ENCODE measurements at regions not wholly inside any gene's neighbourhood (a gene's known extent, or its start where the extent isn't known, plus 50 kb on each side); places are given as distances from the start of the nearest gene placed in this dataset.

GRCh38 chr6:85026021-85026420 lies 261.6 kb upstream of the TBX18 start:
- ChIA-PET POLR2A (no interaction called here), CTCF (interaction anchor here (0.6 to 1.9 kb wide), 2 partner anchors 10 to 12 kb away, joined by 3 to 5 read pairs; no protein-coding TSS in a partner anchor)
- TF ChIP-seq PRDM6 (tag by site-specific recombination; IDR thresholded peaks at IDR 0.05) (no peak), ZNF169 (tag by site-specific recombination; IDR thresholded peaks at IDR 0.05) (no peak), SP2 (tag by site-specific recombination; IDR thresholded peaks at IDR 0.05) (no peak), ZNF549 (tag by site-specific recombination; IDR thresholded peaks at IDR 0.05) (no peak), ZNF350 (tag by site-specific recombination; IDR thresholded peaks at IDR 0.05) (no peak), ZNF704 (tag by site-specific recombination; IDR thresholded peaks at IDR 0.05) (no peak), ZNF610 (tag by site-specific recombination; IDR thresholded peaks at IDR 0.05; ENCODE audit: borderline replicate concordance) (no peak), ZFP3 (tag by site-specific recombination; IDR thresholded peaks at IDR 0.05; ENCODE audit: low read depth) (no peak), ZNF501 (tag by site-specific recombination; IDR thresholded peaks at IDR 0.05) (no peak), ZNF292 (tag by site-specific recombination; IDR thresholded peaks at IDR 0.05; ENCODE audit: borderline replicate concordance, low read depth) (no peak), ZNF645 (tag by site-specific recombination; IDR thresholded peaks at IDR 0.05) (no peak), ZNF792 (tag by site-specific recombination; IDR thresholded peaks at IDR 0.05) (no peak), YY1 (tag by site-specific recombination; IDR thresholded peaks at IDR 0.05) (no peak), KLF8 (tag by site-specific recombination; IDR thresholded peaks at IDR 0.05) (no peak)
- no peaks in the 10 kb centered on the region for H3K36me3 ChIP-seq (ENCODE audit: control insufficient read depth in 2 of 2, insufficient read depth in 1 of 2, low read length in 2 of 2)
- H3K27ac ChIP-seq (ENCODE audit: extremely low read depth, low read depth, low read length): no peak overlapping the region
- H3K9me3 ChIP-seq (ENCODE audit: control insufficient read depth, insufficient read depth, low read depth, low read length): no peaks in the 10 kb centered on the region
- no peak overlapping the region for H3K4me3 ChIP-seq (ENCODE audit: low read depth, low read length)
- H3K4me1 ChIP-seq (ENCODE audit: control insufficient read depth, insufficient read depth, low read length): no peaks in the 10 kb centered on the region

GRCh38 chr6:85023721-85024120 lies 259.3 kb upstream of the TBX18 start:
- H3K4me1 ChIP-seq (ENCODE audit: control insufficient read depth, insufficient read depth, low read length): no peaks in the 10 kb centered on the region
- ChIA-PET CTCF (interaction anchor here (1.9 kb wide), 1 partner anchor 8 kb away, joined by 10 read pairs; no protein-coding TSS in a partner anchor), POLR2A (no interaction called here)
- H3K4me3 ChIP-seq (ENCODE audit: low read depth, low read length): no peak overlapping the region
- H3K36me3 ChIP-seq (ENCODE audit: control insufficient read depth in 2 of 2, insufficient read depth in 1 of 2, low read length in 2 of 2): no peaks in the 10 kb centered on the region
- H3K27ac ChIP-seq (ENCODE audit: extremely low read depth, low read depth, low read length): no peak overlapping the region
- H3K9me3 ChIP-seq (ENCODE audit: control insufficient read depth, insufficient read depth, low read depth, low read length): no peaks in the 10 kb centered on the region
- no peak for TF ChIP-seq ZNF571 (tag by site-specific recombination; IDR thresholded peaks at IDR 0.05)
- no peak for TF ChIP-seq ZSCAN18 (tag by site-specific recombination; IDR thresholded peaks at IDR 0.05)
- TF ChIP-seq ZNF214 (tag by site-specific recombination; IDR thresholded peaks at IDR 0.05; ENCODE audit: borderline replicate concordance): no peak
- TF ChIP-seq MYNN (tag by site-specific recombination; IDR thresholded peaks at IDR 0.05; ENCODE audit: borderline replicate concordance): no peak
- TF ChIP-seq ZNF670 (tag by site-specific recombination; IDR thresholded peaks at IDR 0.05; ENCODE audit: low read depth): no peak
- no peak for TF ChIP-seq ZSCAN5A (tag by site-specific recombination; IDR thresholded peaks at IDR 0.05)
- TF ChIP-seq ZNF624 (tag by site-specific recombination; IDR thresholded peaks at IDR 0.05): no peak
- TF ChIP-seq ZNF24 (tag by site-specific recombination; IDR thresholded peaks at IDR 0.05): no peak
- TF ChIP-seq ZNF610 (tag by site-specific recombination; IDR thresholded peaks at IDR 0.05; ENCODE audit: borderline replicate concordance): no peak
- TF ChIP-seq ZBTB8A (tag by site-specific recombination; IDR thresholded peaks at IDR 0.05): no peak
- TF ChIP-seq ZNF114 (tag by site-specific recombination; IDR thresholded peaks at IDR 0.05): no peak
- TF ChIP-seq ZBTB6 (tag by site-specific recombination; IDR thresholded peaks at IDR 0.05): no peak
- TF ChIP-seq ZNF133 (tag by site-specific recombination; IDR thresholded peaks at IDR 0.05): no peak
- TF ChIP-seq RBAK (tag by site-specific recombination; IDR thresholded peaks at IDR 0.05): no peak
- no peak for TF ChIP-seq TCF7L2 (IDR thresholded peaks at IDR 0.05; ENCODE audit: borderline replicate concordance, low read depth, low read length)
- no peak for TF ChIP-seq ZNF560 (tag by site-specific recombination; IDR thresholded peaks at IDR 0.05; ENCODE audit: borderline replicate concordance)
- TF ChIP-seq ZNF629 (tag by site-specific recombination; IDR thresholded peaks at IDR 0.05): no peak
